Mammary epithelial cell (primary cell): ENCODE measurements at regions not wholly inside any gene's neighbourhood (a gene's known extent, or its start where the extent isn't known, plus 50 kb on each side); places are given as distances from the start of the nearest gene placed in this dataset.

Source experiments
- CTCF ChIP-seq, 2 donors: IDR thresholded peaks in 1 of 2; conservative IDR thresholded peaks in 1 of 2; 2 replicates each; pipeline ENCODE4 v1.5.1; 2011 to 2012; ENCODE audit warnings: inconsistent platforms in 2 of 2, low read length in 2 of 2, mild to moderate bottlenecking in 2 of 2, control low read depth in 1 of 2, low read depth in 1 of 2; ENCODE audit not compliant: insufficient read depth in 1 of 2; ENCODE audit errors: extremely low read depth in 1 of 2
- EZH2 ChIP-seq: IDR thresholded peaks from 2 replicates; pipeline ENCODE4 v1.6.1; 2012; ENCODE audit warnings: low read length, inconsistent platforms, borderline replicate concordance

DNA sequence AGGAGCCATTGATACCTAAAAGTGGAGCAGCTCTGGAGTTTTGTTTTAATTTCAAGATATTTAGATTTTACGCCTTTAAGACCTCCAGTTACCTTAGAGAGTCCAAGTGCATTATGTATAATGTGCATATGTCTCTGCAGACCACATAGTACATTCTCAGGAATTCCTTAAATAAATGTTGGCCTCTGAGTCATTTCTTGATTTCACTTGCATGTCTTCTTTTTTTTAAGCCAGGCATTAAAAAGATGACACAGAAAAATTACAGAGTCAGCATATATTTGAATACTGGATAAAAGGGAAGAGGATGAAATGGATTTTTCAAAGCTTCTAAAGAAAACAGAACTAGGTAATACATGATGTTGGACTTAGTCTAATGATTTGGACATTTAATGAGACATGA lies 125.2 kb downstream of the TMCO5A start:
- no peak for TF ChIP-seq CTCF (conservative IDR thresholded peaks at IDR 0.05 in 1 of 2, IDR thresholded peaks at IDR 0.05 in 1 of 2; ENCODE audit: extremely low read depth in 1 of 2, insufficient read depth in 1 of 2, low read depth in 1 of 2, low read length in 2 of 2)
- no peak for TF ChIP-seq EZH2
